COLO829 (cell line): ENCODE measurements at regions not wholly inside any gene's neighbourhood (a gene's known extent, or its start where the extent isn't known, plus 50 kb on each side); places are given as distances from the start of the nearest gene placed in this dataset.

Experiments
- DNase-seq: peaks from one replicate; pipeline ENCODE4 v3.0.0; 2012; ENCODE audit warnings: low spot score

DNA sequence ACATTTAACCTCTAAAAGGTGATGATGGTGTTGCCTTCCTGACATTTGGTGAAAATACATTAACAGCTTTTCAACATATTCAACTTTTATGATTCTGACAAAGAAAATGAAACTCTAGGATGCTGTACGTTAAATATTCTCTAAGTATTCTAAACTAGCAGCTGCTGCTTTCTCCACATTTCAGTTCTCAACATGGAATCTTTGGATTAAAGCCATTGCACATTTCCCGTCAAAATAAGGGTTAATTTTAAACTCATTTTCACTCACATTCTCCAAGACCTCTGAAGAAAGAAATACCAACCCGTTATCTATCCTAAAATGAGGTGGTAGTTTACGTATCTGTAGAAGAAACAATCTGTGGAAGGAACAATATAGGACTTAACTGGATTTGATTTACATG, 655.7 kb upstream of the ARPP21 start:
- DNase-seq = no peak

DNA sequence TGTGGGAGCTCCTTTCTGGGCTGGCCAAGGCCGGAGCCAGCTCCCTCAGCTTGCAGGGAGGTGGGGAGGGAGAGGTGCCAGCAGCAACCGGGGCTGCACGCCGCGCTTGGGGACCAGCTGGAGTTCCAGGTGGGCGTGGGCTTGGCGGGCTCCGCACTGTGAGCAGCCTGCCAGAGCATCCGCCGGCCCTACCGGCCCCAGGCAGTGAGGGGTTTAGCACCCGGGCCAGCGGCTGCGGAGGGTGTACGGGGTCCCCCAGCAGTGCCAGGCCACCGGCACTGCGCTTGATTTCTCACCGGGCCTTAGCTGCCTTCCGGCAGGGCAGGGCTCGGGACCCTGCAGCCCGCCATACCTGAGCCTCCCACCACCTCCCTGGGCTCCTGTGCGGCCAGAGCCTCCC, 651.0 kb upstream of the ARPP21 start:
- no peak for DNase-seq

DNA sequence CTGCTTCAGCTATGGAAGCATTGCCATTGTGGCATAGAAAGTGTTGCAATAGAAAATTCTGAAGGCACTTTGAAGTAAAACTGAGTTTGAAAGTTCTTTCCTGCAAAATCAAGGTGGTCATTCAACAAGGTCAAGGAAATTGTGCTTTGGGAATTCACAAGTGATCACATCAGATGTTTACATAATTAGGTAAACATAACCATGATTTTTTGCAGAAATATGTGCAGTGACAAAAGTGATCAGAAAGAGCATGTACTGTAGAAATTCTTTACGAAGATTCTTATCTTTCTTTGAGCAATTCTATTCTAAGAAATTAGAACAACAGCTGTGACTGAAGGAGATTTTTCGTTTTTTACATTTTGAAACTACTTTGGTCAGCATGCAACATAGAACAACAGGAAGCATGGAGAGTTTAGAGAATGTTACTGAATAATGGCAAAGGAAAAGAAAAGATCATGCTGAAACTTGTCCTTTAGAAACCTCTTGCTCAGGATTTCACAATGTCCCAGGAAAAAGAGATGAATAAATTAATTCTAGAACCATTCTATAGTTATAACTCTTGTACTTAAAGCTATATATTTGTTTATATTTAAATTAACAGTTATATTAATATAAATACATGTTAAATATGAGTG, 643.4 kb upstream of the ARPP21 start:
- DNase-seq = no peak

DNA sequence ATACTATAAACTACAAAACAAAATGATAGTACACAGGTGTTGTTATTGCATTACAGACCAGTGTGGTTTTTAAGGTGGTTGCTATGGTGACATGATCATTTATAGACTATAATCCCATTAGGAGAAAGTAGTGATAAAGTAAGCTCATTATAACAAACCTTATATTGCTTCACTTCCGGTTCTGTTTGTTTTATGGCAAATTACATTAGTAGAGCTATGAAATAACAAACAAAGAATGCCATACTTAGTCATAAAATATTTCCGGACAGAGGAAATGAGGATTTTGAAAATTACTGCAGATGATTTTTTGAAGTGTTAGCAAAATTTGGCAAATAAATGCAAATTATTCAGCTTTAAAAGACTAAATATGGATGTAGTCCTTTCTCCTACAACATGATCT, 640.4 kb upstream of the ARPP21 start:
- DNase-seq = no peak

- DNase-seq = no peak
These were observed 627.1 kb upstream of the ARPP21 start for GRCh38 chr3:35012214-35012613.

DNA sequence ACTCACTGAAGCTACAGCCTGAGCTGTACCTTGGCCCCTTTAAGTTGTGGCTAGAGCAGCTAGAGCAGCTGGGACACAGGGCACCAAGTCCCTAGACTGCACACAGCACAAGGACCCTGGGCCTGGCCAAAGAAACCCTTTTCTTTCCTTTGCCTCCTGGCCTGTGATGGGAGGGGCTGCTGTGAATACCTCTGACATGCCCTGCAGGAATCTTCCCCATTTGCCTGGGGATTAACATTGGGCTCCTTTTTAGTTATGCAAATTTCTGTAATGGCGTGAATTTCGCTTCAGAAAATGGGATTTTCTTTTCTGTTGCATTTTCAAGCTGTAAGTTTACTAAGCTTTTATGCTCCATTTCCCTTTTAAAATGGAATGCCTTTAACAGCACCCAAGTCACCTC, 611.2 kb upstream of the ARPP21 start:
- no peak for DNase-seq

DNA sequence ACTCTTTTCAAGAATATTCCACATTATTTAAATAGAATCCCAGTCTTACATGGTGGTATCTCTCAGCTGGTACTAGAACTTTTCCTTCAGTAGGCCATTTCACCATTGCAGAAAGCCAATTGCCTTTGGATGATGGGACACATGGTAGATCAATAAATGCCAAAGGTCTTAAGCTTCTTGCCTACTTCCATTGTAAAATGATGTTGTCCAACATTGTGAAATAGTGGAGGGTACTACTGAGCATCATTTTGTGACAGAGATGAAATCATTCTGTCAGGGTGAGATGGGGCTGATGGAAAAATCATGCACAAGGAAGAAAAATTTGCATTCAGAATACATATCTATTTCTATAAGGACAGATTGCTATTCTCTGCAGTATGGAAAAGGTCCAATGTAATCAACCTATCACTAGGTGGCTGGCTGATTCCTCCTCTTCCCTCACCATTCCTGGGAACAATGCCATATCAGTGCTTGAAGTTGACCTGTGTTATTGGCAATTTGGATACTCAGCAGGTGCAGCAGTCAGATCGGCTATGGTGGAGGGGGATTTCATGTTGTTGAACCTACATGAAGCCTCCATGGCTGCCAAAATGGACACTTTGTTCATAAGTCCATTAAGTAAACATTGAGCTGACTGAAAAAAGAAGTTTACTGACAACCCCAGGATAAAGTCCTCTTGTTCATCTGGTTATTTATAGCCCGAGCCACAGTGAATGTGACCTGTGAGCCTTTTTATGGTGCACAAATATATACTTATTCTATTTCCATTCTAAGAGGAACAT, 596.9 kb upstream of the ARPP21 start:
- no peak for DNase-seq

DNA sequence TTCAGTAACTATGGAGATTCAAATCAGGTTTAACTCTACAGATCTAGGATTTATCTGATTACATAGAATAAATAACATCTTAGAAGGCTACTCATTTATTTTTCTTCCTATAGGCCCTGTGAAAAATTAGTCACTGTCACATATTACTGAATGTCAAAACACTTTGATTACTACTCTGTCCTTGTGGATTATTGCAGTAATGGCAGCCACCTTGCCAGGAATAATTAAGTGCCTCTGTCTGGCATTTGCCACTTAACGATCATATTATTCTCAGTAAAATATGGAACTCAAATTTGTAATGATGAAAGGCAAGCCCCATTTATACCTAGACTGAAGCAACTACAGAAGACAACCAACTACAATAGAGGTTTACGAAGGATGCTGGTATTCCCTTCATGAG, 596.3 kb upstream of the ARPP21 start:
- no peak for DNase-seq

- no peak for DNase-seq
These were observed 595.1 kb upstream of the ARPP21 start for GRCh38 chr3:35044190-35044589.

GRCh38 chr3:35045118-35045517, 594.2 kb upstream of the ARPP21 start:
- no peak for DNase-seq

DNA sequence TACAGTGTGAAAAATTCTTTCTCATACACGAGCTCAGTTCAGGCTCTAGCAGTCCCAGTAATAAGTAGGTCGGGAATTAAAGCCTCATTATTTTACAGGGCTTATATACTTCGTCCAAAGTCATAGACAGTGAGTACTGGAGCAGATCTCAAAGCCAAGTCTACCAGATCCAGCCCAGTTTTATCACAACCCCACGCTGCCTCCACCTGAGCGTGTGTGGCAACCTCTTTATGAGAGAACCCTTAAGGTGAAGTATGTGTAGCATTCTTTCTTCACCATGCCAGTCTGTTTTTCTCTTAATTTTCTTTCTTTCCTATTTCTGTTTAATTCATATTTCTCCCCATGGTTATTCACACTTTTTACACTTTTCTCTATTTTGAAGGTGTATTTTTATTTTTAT, 574.6 kb upstream of the ARPP21 start:
- no peak for DNase-seq

DNA sequence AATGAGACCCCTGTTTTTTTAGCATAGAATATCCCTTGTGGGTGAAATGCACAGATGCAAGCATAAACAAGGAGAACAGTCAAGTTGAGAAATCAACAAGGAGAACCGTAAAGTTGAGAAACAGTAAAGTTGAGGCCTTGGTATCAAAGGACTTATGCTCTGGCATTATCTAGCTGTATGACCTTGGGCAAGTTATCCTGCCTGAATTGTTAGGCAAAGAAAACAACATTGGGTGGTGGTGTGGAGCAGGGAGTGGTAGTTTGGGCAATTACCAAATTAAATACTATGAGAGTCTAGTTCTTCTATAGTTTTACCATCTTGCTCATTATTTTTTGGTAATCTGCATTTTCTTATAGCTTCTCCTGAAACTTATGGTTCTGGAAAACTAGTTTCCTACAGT, 573.4 kb upstream of the ARPP21 start:
- no peak for DNase-seq

GRCh38 chr3:35067750-35068149, 571.6 kb upstream of the ARPP21 start:
- no peak for DNase-seq

GRCh38 chr3:35070088-35070487, 569.2 kb upstream of the ARPP21 start:
- DNase-seq = no peak

GRCh38 chr3:35071772-35072171, 567.6 kb upstream of the ARPP21 start:
- no peak for DNase-seq

DNA sequence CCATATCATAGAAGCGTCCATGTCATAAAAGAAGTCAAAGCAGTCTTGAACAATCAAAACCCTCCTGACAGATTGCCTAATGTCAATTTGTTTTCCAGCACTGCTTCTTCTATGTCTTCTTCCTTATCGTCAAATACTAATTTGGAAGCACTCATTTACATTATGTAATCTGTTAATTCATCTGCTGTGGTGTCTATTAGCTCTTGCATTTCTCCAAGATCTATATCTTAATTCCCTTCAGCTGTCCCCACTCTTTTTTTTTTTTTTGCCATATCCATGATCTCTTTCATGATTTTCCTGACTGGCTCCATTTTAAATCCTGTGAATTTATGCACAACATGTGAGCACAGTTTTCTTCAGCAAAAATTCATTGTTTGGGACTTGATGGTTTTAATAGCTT, 560.5 kb upstream of the ARPP21 start:
- no peak for DNase-seq

DNA sequence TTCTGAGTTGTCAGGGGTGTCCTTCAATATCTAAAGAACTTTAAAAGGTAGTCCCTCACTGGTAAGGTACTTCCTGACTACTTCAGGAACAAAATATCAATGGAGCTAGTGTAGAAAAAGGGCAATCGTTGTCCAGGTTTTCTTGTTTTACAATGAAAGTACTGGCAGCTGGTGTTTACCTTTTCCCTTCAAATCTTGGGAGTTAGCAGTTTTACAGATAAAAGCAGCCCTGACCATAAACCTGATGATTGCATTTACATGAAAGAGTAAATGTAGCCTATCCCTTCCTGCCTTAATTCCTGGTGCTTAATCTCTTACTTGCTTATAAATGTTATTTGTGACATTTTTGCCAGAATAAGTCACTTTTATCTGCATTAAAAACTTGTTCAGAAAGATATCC, 559.9 kb upstream of the ARPP21 start:
- DNase-seq = no peak

DNA sequence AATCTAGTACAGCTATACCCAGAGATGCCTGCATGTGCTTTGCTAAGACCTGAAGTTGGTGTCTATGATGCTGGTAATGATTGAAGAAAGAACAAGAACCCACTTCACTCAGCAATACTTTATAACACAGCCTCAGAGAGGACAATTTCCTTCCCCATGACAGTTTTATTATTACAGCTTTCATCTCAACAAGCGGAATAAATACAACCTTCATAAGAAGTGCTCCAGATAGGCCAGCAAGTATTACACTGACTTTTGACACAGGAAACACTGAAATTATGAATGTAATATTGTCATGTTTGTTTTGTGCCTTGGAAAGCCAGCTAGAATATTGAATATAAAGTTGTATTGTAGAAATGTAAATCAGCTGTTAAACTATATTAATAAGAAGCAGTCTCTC, 557.4 kb upstream of the ARPP21 start:
- no peak for DNase-seq

GRCh38 chr3:35088943-35089342, 550.4 kb upstream of the ARPP21 start:
- no peak for DNase-seq

DNA sequence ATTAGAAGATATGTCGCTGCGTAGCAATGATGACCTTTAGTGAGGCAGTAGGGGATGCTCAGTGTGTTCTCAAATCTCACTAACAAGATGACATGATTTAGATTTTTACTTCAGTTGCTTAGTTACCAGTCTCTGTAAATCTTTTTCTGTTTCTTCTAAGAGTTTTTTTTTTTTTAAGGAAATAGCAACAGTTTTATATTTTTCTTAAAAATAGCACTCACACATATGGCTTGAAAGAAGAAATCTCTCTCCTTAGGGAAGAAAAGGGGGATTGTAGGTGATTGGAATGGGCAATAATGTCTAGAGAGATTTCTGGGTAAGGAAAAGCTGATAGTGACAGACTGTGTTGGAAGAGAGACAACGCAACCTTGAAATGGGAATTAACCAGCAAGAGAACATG, 524.6 kb upstream of the ARPP21 start:
- DNase-seq = no peak

- no peak for DNase-seq
These were observed 519.3 kb upstream of the ARPP21 start for GRCh38 chr3:35120026-35120425.

GRCh38 chr3:35137612-35138011, 501.7 kb upstream of the ARPP21 start:
- DNase-seq = no peak

- DNase-seq = no peak
These were observed 497.9 kb upstream of the ARPP21 start for GRCh38 chr3:35141406-35141805.

DNA sequence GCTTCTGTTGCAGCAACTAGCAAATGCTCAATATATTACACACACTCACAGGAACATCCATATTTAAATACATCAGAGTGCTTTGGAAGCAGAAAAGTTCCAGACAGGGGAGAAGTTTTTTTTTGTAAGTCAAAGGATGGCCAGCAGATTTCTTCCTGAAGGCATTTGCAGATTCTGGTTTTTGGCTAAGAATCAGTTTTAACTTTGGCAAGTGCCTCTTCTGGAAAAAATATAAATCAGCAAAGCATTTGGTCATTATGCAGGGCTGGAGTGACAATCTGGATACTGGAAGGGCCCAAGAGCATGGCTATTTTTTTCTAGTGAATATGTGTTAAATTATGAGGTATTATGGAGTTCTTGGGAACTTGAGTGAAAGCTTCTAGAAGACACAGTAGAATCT, 495.3 kb upstream of the ARPP21 start:
- DNase-seq = no peak
